ENCODE measurements at regions not wholly inside any gene's neighbourhood (a gene's known extent, or its start where the extent isn't known, plus 50 kb on each side); places are given as distances from the start of the nearest gene placed in this dataset.

DNA sequence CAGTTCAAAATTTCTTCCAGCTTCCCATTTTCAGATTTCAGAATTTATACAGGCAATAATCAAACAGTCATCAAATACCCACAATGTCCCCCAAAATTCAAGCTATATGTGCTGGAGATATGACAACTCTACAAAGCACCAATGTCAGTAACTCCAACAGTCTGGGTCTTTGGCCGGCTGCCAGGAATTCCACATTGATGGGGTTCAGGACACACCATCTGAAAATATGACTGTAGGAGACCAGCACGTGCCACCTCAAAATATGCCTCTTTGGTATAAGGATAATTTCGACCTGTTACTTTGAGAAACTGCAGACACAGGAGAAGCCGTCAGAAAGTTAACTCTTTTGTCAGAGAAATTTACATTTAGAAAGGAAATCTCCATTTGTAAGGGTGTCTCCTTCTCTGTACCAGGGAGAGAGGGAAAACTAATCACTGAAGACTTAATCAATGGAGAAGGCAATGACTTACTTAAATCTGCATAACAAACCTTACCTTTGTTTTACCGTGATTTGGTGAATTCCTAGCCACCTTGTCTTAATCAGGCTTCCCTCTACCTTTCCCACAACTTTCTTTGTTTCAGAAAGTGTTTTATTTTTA, 594.3 kb upstream of the CDH5 start:
- ChIA-PET POLR2A (no interaction called here), RAD21 (ENCODE audit: low non-redundant PET in 1 of 2, low total read pairs in 2 of 2, uncharacterized antibody in 2 of 2, unreplicated experiment in 2 of 2) (no interaction called here), CTCF (no interaction called here)
- H3K79me2 ChIP-seq (ENCODE audit: insufficient read depth, low read length) = no peaks in the 10 kb centered on the region
- H2AFZ ChIP-seq (ENCODE audit: low read depth, low read length, poor library complexity, severe bottlenecking) = no peak overlapping the region
- TF ChIP-seq CTCF (IDR thresholded peaks at IDR 0.05 in 2 of 3, conservative IDR thresholded peaks at IDR 0.05 in 1 of 3; ENCODE audit: borderline replicate concordance in 1 of 3, insufficient read depth in 1 of 3, low read depth in 2 of 3, low read length in 2 of 3) (no peak), EZH2phosphoT487 (IDR thresholded peaks at IDR 0.05; ENCODE audit: borderline replicate concordance) (no peak), RAD21 (IDR thresholded peaks at IDR 0.05; ENCODE audit: low read depth) (no peak), CEBPB (IDR thresholded peaks at IDR 0.05; ENCODE audit: low read depth) (no peak), ZNF274 (IDR thresholded peaks at IDR 0.05; ENCODE audit: low read depth, low read length) (no peak), ZBTB33 (IDR thresholded peaks at IDR 0.05; ENCODE audit: extremely low read depth, insufficient replicate concordance, low read length) (no peak), CBX3 (IDR thresholded peaks at IDR 0.05; ENCODE audit: low read depth) (no peak), SP1 (IDR thresholded peaks at IDR 0.05; ENCODE audit: low read depth) (no peak), SIN3A (IDR thresholded peaks at IDR 0.05; ENCODE audit: low read depth) (no peak), EZH2 (IDR thresholded peaks at IDR 0.05) (no peak), EGR1 (IDR thresholded peaks at IDR 0.05; ENCODE audit: low read depth) (no peak), POLR2AphosphoS5 (IDR thresholded peaks at IDR 0.05; ENCODE audit: low read depth, low read length) (no peak), ZFX (IDR thresholded peaks at IDR 0.05) (no peak), POLR2A (IDR thresholded peaks at IDR 0.05; ENCODE audit: borderline replicate concordance, extremely low read depth, insufficient read depth, insufficient read length) (no peak), YY1 (IDR thresholded peaks at IDR 0.05; ENCODE audit: extremely low read depth, insufficient replicate concordance, low read depth, low read length) (no peak), TCF7L2 (IDR thresholded peaks at IDR 0.05; ENCODE audit: borderline replicate concordance, extremely low read depth, insufficient read depth, insufficient read length) (no peak)
- TF ChIP-seq, protein P1, sequence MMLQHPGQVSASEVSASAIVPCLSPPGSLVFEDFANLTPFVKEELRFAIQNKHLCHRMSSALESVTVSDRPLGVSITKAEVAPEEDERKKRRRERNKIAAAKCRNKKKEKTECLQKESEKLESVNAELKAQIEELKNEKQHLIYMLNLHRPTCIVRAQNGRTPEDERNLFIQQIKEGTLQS (IDR thresholded peaks at IDR 0.05) = no peak
- H3K9me3 ChIP-seq (ENCODE audit: control insufficient read depth in 1 of 2, insufficient read depth in 1 of 2, low read depth in 1 of 2, low read length in 2 of 2) = no peaks in the 10 kb centered on the region; a peak in 1 of 4 replicates
- no peak overlapping the region for H3K4me3 ChIP-seq (replicated peaks in 1 of 2; ENCODE audit: low read depth in 1 of 2, low read length in 2 of 2)
- H3K27ac ChIP-seq (ENCODE audit: low read depth, low read length) = no peak overlapping the region
- no peaks in the 10 kb centered on the region for H3K4me1 ChIP-seq (ENCODE audit: control insufficient read depth in 1 of 2, insufficient read depth in 2 of 2, low read length in 2 of 2)
- ATAC-seq (no peak), DNase-seq (ENCODE audit: low read depth, low spot score) (no peak)
- H3K4me2 ChIP-seq (ENCODE audit: low read length) = no peak overlapping the region
- no peaks in the 10 kb centered on the region for H3K27me3 ChIP-seq (ENCODE audit: insufficient read depth, low read length)
- no peak overlapping the region for H3K9ac ChIP-seq (ENCODE audit: low read length)
- no TSS peak for BruUV-seq (replicated peaks)
- H4K20me1 ChIP-seq (ENCODE audit: insufficient read depth) = no peaks in the 10 kb centered on the region
- H3K36me3 ChIP-seq (ENCODE audit: control insufficient read depth in 1 of 2, insufficient read depth in 2 of 2, low read length in 2 of 2) = no peaks in the 10 kb centered on the region
- intact Hi-C loops (cut with micrococcal nuclease) = no loop called here
- H3K9me2 ChIP-seq (ENCODE audit: insufficient read depth) = no peaks in the 10 kb centered on the region
